ENCODE measurements at regions not wholly inside any gene's neighbourhood (a gene's known extent, or its start where the extent isn't known, plus 50 kb on each side); places are given as distances from the start of the nearest gene placed in this dataset.
"Not testable (repeated sequence)": the region's sequence is repeated elsewhere in the genome, so short reads cannot be mapped to it uniquely, and the experiment has no call there.

- no peak for DNase-seq
These were observed 120.7 kb upstream of the CARD11 start for GRCh38 chr7:3164380-3164792.

GRCh38 chr7:3165681-3166580, 122.3 kb upstream of the CARD11 start:
- no peak for DNase-seq

- no peak for DNase-seq
These were observed 123.9 kb upstream of the CARD11 start for GRCh38 chr7:3167551-3167950.

GRCh38 chr7:3168370-3168769, 124.7 kb upstream of the CARD11 start:
- DNase-seq, result no peak

GRCh38 chr7:3168869-3169268, 125.2 kb upstream of the CARD11 start:
- DNase-seq, result no peak

- DNase-seq, result no peak
These were observed 128.2 kb upstream of the SDK1 start for GRCh38 chr7:3172768-3173280.

- DNase-seq, result no peak
These were observed 126.4 kb upstream of the SDK1 start for GRCh38 chr7:3174515-3175284.

GRCh38 chr7:3175285-3175902, 125.7 kb upstream of the SDK1 start:
- DNase-seq, result no peak

- DNase-seq, result no peak
These were observed 124.7 kb upstream of the SDK1 start for GRCh38 chr7:3176112-3177000.

- DNase-seq, result no peak
These were observed 123.8 kb upstream of the SDK1 start for GRCh38 chr7:3177271-3177670.

GRCh38 chr7:3179456-3179855, 121.6 kb upstream of the SDK1 start:
- DNase-seq, result no peak

- DNase-seq, result no peak
These were observed 120.4 kb upstream of the SDK1 start for GRCh38 chr7:3180604-3181003.

GRCh38 chr7:3182055-3182454, 119.0 kb upstream of the SDK1 start:
- DNase-seq, result not testable (repeated sequence)

- DNase-seq, result no peak
These were observed 113.5 kb upstream of the SDK1 start for GRCh38 chr7:3187444-3188040.

- no peak for DNase-seq
These were observed 112.1 kb upstream of the SDK1 start for GRCh38 chr7:3188946-3189345.

- DNase-seq, result no peak
These were observed 109.5 kb upstream of the SDK1 start for GRCh38 chr7:3191548-3191947.

GRCh38 chr7:3192669-3193068, 108.4 kb upstream of the SDK1 start:
- DNase-seq, result no peak

GRCh38 chr7:3193379-3194120, 107.5 kb upstream of the SDK1 start:
- DNase-seq, result no peak

GRCh38 chr7:3194501-3195141, 106.4 kb upstream of the SDK1 start:
- DNase-seq, result no peak

- DNase-seq, result no peak
These were observed 105.9 kb upstream of the SDK1 start for GRCh38 chr7:3195160-3195559.

All from activated naive CD4-positive, alpha-beta T cell treated with anti-CD3 and anti-CD28 coated beads, Interleukin-2, amount 50 U/mL, for 16 hours (primary cell).